Smooth muscle cell (in vitro differentiated cells): ENCODE measurements at regions not wholly inside any gene's neighbourhood (a gene's known extent, or its start where the extent isn't known, plus 50 kb on each side); places are given as distances from the start of the nearest gene placed in this dataset.

ENCODE experiments used
- DNase-seq: peaks from one replicate; lab custom pipeline; 2025; ENCODE audit not compliant: unreplicated experiment; lab: John Stamatoyannopoulos, UW
- H2AFZ ChIP-seq: fragments of 200-600 bp; sonication (generic); 2 replicates; pipeline ENCODE4 v1.6.0; 2016; ENCODE audit warnings: antibody characterized with exemption, low read depth, mild to moderate bottlenecking
- H3F3A ChIP-seq: fragments of 200-600 bp; sonication (generic); 2 replicates; pipeline ENCODE4 v1.6.0; 2017; ENCODE audit warnings: antibody characterized with exemption, low read depth
- H3K27ac ChIP-seq: fragments of 200-600 bp; sonication (generic); 2 replicates; pipeline ENCODE4 v1.5.1; 2016; ENCODE audit warnings: low read depth, mild to moderate bottlenecking
- H3K27me3 ChIP-seq: fragments of 200-600 bp; sonication (generic); 2 replicates; pipeline ENCODE4 v1.6.1; 2016; ENCODE audit warnings: low read depth, mild to moderate bottlenecking
- H3K36me3 ChIP-seq: fragments of 200-600 bp; sonication (generic); 2 replicates; pipeline ENCODE4 v1.5.1; 2016; ENCODE audit warnings: low read depth
- H3K4me1 ChIP-seq: fragments of 200-600 bp; sonication (generic); 2 replicates; pipeline ENCODE4 v1.5.1; 2016; ENCODE audit warnings: low read depth
- H3K4me2 ChIP-seq: fragments of 200-600 bp; sonication (generic); 2 replicates; pipeline ENCODE4 v1.6.0; 2016; ENCODE audit warnings: mild to moderate bottlenecking
- H3K4me3 ChIP-seq: fragments of 200-600 bp; sonication (generic); 2 replicates; pipeline ENCODE4 v1.5.1; 2016; ENCODE audit warnings: mild to moderate bottlenecking
- H3K79me2 ChIP-seq: fragments of 200-600 bp; sonication (generic); 2 replicates; pipeline ENCODE4 v1.6.0; 2016; ENCODE audit warnings: low read depth, mild to moderate bottlenecking
- H3K9ac ChIP-seq: fragments of 200-600 bp; sonication (generic); 2 replicates; pipeline ENCODE4 v1.6.0; 2016; ENCODE audit warnings: low read depth
- H3K9me3 ChIP-seq: fragments of 200-600 bp; sonication (generic); replicated peaks from 2 replicates; pipeline ENCODE4 v1.5.1; 2016; ENCODE audit warnings: low read depth
- H4K20me1 ChIP-seq: fragments of 200-600 bp; sonication (generic); 2 replicates; pipeline ENCODE4 v1.6.0; 2016; ENCODE audit warnings: low read depth
- CTCF ChIP-seq: fragments of 200-600 bp; sonication (generic); IDR thresholded peaks from 2 replicates; pipeline ENCODE4 v1.5.1; 2017; ENCODE audit warnings: borderline replicate concordance, mild to moderate bottlenecking, antibody characterized with exemption; ENCODE audit not compliant: insufficient read depth, poor library complexity, severe bottlenecking
- WGBS: methylation state at CpG from one replicate; pipeline ENCODE4 v1.1.7; 2016; ENCODE audit warnings: low lambda C conversion rate; 5-methylcytosine and 5-hydroxymethylcytosine counted together

DNA sequence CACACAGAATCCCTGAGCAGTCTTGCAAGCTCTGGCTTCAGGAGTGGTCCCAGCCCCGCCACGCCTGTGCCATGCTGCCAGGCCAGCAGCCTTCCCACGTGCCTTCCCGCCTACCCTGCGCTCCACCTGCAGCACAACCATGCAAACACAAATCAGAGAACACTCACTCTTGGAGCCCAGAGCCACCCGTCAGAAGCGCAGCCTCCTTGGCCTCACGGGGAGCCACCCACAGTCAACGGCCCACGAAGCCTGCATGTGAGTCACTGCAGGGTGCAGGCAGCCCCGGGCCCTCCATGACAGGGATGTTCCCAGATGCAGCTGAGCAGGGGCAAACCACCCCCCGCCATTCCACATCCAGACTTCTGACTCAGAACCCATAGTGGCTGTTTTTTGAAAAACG is 217.0 kb downstream of the DLL1 start:
- H3K36me3 ChIP-seq, result no peaks in the 10 kb centered on the region
- no peak overlapping the region for H2AFZ ChIP-seq
- TF ChIP-seq CTCF, result no peak
- DNase-seq, result no peak
- no peaks in the 10 kb centered on the region for H3K79me2 ChIP-seq
- no peaks in the 10 kb centered on the region for H3K4me1 ChIP-seq
- H3K27me3 ChIP-seq, result no peaks in the 10 kb centered on the region
- H3K4me2 ChIP-seq, result peak overlapping the region; percentile 58
- H3K9me3 ChIP-seq, result no peaks in the 10 kb centered on the region
- H4K20me1 ChIP-seq, result no peaks in the 10 kb centered on the region
- no peaks in the 10 kb centered on the region for H3F3A ChIP-seq
- no peak overlapping the region for H3K27ac ChIP-seq
- no peak overlapping the region for H3K4me3 ChIP-seq
- WGBS, result 55% methylated on average over 13 of the region's 13 CpGs
- H3K9ac ChIP-seq, result no peak overlapping the region

DNA sequence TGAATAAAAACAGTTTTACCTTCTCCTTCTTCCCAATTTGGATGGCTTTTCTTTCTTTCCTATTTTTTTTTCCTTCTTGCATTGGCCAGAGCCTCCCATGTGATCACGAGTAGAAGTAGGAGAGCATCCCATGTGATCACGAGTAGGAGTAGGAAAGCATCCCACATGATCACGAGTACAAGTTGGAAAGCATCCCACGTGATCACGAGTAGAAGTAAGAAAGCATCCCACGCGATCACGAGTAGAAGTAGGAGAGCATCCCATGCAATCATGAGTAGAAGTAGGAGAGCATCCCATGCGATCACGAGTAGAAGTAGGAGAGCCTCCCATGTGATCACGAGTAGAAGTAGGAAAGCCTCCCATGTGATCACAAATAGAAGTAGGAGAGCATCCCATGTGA is 218.6 kb downstream of the DLL1 start:
- Histone ChIP-seq H2AFZ (no peak overlapping the region), H4K20me1 (no peaks in the 10 kb centered on the region), H3K4me2 (no peak overlapping the region), H3K9me3 (no peaks in the 10 kb centered on the region), H3K79me2 (no peaks in the 10 kb centered on the region), H3F3A (no peaks in the 10 kb centered on the region), H3K36me3 (no peaks in the 10 kb centered on the region), H3K4me3 (no peak overlapping the region), H3K4me1 (no peaks in the 10 kb centered on the region), H3K9ac (no peak overlapping the region), H3K27me3 (no peaks in the 10 kb centered on the region), H3K27ac (no peak overlapping the region)
- DNase-seq, result no peak
- WGBS, result 92% methylated on average over 11 of the region's 11 CpGs
- TF ChIP-seq CTCF, result no peak

DNA sequence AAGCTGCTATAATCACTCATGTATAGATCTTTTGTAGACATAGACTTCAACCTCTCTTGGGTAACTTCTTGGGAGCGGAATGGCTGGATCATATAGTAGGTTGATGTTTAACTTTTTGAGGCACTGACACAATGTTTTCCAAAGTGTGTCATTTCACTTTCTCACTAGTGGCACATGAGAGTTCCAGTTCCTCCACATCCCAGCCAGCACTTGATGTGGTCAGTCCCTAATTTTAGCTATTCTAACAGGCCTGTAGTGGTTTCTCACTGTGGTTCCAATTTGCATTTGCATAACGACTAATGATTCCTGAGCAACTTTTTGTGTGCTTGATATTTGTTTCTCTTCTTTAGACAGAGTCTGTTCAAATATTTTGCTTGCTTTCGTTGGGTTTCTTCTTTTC is 221.3 kb downstream of the DLL1 start:
- TF ChIP-seq CTCF, result no peak
- no peak overlapping the region for H3K4me2 ChIP-seq
- 85% methylated on average over 3 of the region's 3 CpGs for WGBS
- H3K36me3 ChIP-seq, result no peaks in the 10 kb centered on the region
- no peaks in the 10 kb centered on the region for H3K27me3 ChIP-seq
- H3K4me1 ChIP-seq, result no peaks in the 10 kb centered on the region
- DNase-seq, result no peak
- H3F3A ChIP-seq, result no peaks in the 10 kb centered on the region
- H2AFZ ChIP-seq, result no peak overlapping the region
- H4K20me1 ChIP-seq, result no peaks in the 10 kb centered on the region
- H3K9me3 ChIP-seq, result no peaks in the 10 kb centered on the region
- H3K27ac ChIP-seq, result no peak overlapping the region
- no peaks in the 10 kb centered on the region for H3K79me2 ChIP-seq
- no peak overlapping the region for H3K9ac ChIP-seq
- no peak overlapping the region for H3K4me3 ChIP-seq

- no peaks in the 10 kb centered on the region for H3F3A ChIP-seq
- H3K27me3 ChIP-seq, result no peaks in the 10 kb centered on the region
- H4K20me1 ChIP-seq, result no peaks in the 10 kb centered on the region
- no peaks in the 10 kb centered on the region for H3K9me3 ChIP-seq
- no peak overlapping the region for H3K4me3 ChIP-seq
- TF ChIP-seq CTCF, result no peak
- DNase-seq, result no peak
- no peaks in the 10 kb centered on the region for H3K4me1 ChIP-seq
- H3K4me2 ChIP-seq, result no peak overlapping the region
- 94% methylated on average over 7 of the region's 7 CpGs for WGBS
- no peak overlapping the region for H3K27ac ChIP-seq
- no peak overlapping the region for H2AFZ ChIP-seq
- H3K36me3 ChIP-seq, result no peaks in the 10 kb centered on the region
- H3K9ac ChIP-seq, result no peak overlapping the region
- no peaks in the 10 kb centered on the region for H3K79me2 ChIP-seq
These were observed 222.4 kb downstream of the DLL1 start for GRCh38 chr6:170068496-170068895.
